Activated naive CD8-positive, alpha-beta T cell treated with anti-CD3 and anti-CD28 coated beads, Interleukin-2, amount 50 U/mL, for 24 hours (primary cell): ENCODE measurements at regions not wholly inside any gene's neighbourhood (a gene's known extent, or its start where the extent isn't known, plus 50 kb on each side); places are given as distances from the start of the nearest gene placed in this dataset.

Source experiments
- ATAC-seq: fragments of 150-1000 bp; cut with Tn5 transposase; one replicate; pipeline ENCODE4 v1.10.0; 2021
- DNase-seq: peaks from one replicate; pipeline ENCODE4 v3.0.0; 2021
- H3K27ac Mint-ChIP-seq: one replicate; pipeline ENCODE4 v1.8.0; 2021; ENCODE audit warnings: mild to moderate bottlenecking, mixed read lengths
- H3K27me3 Mint-ChIP-seq: one replicate; pipeline ENCODE4 v1.8.0; 2021; ENCODE audit warnings: mixed read lengths
- H3K36me3 Mint-ChIP-seq: one replicate; pipeline ENCODE4 v1.8.0; 2021; ENCODE audit warnings: low read depth, mixed read lengths
- H3K4me1 Mint-ChIP-seq: one replicate; pipeline ENCODE4 v1.8.0; 2021; ENCODE audit warnings: mixed read lengths
- H3K4me3 Mint-ChIP-seq: one replicate; pipeline ENCODE4 v1.8.0; 2021; ENCODE audit warnings: mild to moderate bottlenecking, moderate library complexity, mixed read lengths
- H3K9me3 Mint-ChIP-seq: one replicate; pipeline ENCODE4 v1.8.0; 2021; ENCODE audit warnings: mixed read lengths

- ATAC-seq (no peak), DNase-seq (no peak)
- H3K9me3 Mint-ChIP-seq = no peaks in the 10 kb centered on the region
- H3K4me3 Mint-ChIP-seq = no peak overlapping the region
- H3K27me3 Mint-ChIP-seq = no peaks in the 10 kb centered on the region
- H3K27ac Mint-ChIP-seq = no peak overlapping the region
- H3K36me3 Mint-ChIP-seq = no peaks in the 10 kb centered on the region
- H3K4me1 Mint-ChIP-seq = no peaks in the 10 kb centered on the region
These were observed 143.8 kb downstream of the CEP135 start for GRCh38 chr4:56092540-56092939.

GRCh38 chr4:56086561-56086960 lies 137.8 kb downstream of the CEP135 start:
- DNase-seq = no peak
- no peaks in the 10 kb centered on the region for H3K4me1 Mint-ChIP-seq
- H3K36me3 Mint-ChIP-seq = no peaks in the 10 kb centered on the region
- no peaks in the 10 kb centered on the region for H3K9me3 Mint-ChIP-seq
- H3K4me3 Mint-ChIP-seq = no peak overlapping the region
- no peak overlapping the region for H3K27ac Mint-ChIP-seq
- no peak for ATAC-seq
- H3K27me3 Mint-ChIP-seq = no peaks in the 10 kb centered on the region

GRCh38 chr4:56086073-56086541 lies 137.4 kb downstream of the CEP135 start:
- no peaks in the 10 kb centered on the region for H3K27me3 Mint-ChIP-seq
- no peak for DNase-seq

GRCh38 chr4:56085275-56085674 lies 136.5 kb downstream of the CEP135 start:
- no peak overlapping the region for H3K4me3 Mint-ChIP-seq
- DNase-seq = no peak
- no peak overlapping the region for H3K27ac Mint-ChIP-seq
- no peak for ATAC-seq
- H3K36me3 Mint-ChIP-seq = no peaks in the 10 kb centered on the region
- no peaks in the 10 kb centered on the region for H3K4me1 Mint-ChIP-seq
- no peaks in the 10 kb centered on the region for H3K9me3 Mint-ChIP-seq
- no peaks in the 10 kb centered on the region for H3K27me3 Mint-ChIP-seq

More at GRCh38 chr4:56086073-56086541, 137.4 kb downstream of the CEP135 start:
- Mint-ChIP-seq H3K4me3 (no peak overlapping the region), H3K27ac (no peak overlapping the region), H3K4me1 (no peaks in the 10 kb centered on the region), H3K36me3 (no peaks in the 10 kb centered on the region), H3K9me3 (no peaks in the 10 kb centered on the region)
- no peak for ATAC-seq

GRCh38 chr4:56084851-56085250 lies 136.1 kb downstream of the CEP135 start:
- no peak for ATAC-seq
- Mint-ChIP-seq H3K4me3 (no peak overlapping the region), H3K36me3 (no peaks in the 10 kb centered on the region)

More at GRCh38 chr4:56084851-56085250, 136.1 kb downstream of the CEP135 start:
- H3K27ac Mint-ChIP-seq = no peak overlapping the region
- H3K4me1 Mint-ChIP-seq = no peaks in the 10 kb centered on the region
- no peak for DNase-seq
- no peaks in the 10 kb centered on the region for H3K27me3 Mint-ChIP-seq
- H3K9me3 Mint-ChIP-seq = no peaks in the 10 kb centered on the region
